ENCODE measurements at regions not wholly inside any gene's neighbourhood (a gene's known extent, or its start where the extent isn't known, plus 50 kb on each side); places are given as distances from the start of the nearest gene placed in this dataset.
"Not testable (repeated sequence)": the region's sequence is repeated elsewhere in the genome, so short reads cannot be mapped to it uniquely, and the experiment has no call there.

DNA sequence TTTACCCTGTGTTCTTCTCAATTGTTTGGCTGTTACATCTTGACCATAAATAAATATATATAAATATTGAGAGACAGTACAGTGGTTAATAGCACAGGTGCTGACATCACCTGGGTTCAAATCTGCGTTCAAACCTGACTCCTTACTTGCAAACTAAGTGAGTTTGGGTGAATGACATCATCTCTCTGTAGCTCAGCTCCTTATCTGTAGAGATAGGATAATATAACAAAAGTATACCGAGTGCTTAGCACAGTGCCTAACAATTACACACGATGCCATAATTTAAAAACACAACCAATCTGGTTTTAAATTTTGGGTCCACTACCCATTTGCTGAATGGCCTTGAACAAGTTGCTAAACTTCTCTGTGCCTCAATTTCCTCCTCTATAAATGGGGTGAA lies 86.6 kb downstream of the RRAGC start:
- Histone ChIP-seq H3K27me3 (no peaks in the 10 kb centered on the region), H3K27ac (no peak overlapping the region), H3K4me1 (no peaks in the 10 kb centered on the region), H3K4me3 (no peak overlapping the region), H3K9me3 (no peaks in the 10 kb centered on the region), H3K36me3 (no peaks in the 10 kb centered on the region)
- no peak for TF ChIP-seq POLR2AphosphoS5 (IDR thresholded peaks at IDR 0.05; ENCODE audit: insufficient read depth in 1 of 2, low read depth in 1 of 2)
- TF ChIP-seq POLR2A (IDR thresholded peaks at IDR 0.05), result no peak
- TF ChIP-seq, protein P1, sequence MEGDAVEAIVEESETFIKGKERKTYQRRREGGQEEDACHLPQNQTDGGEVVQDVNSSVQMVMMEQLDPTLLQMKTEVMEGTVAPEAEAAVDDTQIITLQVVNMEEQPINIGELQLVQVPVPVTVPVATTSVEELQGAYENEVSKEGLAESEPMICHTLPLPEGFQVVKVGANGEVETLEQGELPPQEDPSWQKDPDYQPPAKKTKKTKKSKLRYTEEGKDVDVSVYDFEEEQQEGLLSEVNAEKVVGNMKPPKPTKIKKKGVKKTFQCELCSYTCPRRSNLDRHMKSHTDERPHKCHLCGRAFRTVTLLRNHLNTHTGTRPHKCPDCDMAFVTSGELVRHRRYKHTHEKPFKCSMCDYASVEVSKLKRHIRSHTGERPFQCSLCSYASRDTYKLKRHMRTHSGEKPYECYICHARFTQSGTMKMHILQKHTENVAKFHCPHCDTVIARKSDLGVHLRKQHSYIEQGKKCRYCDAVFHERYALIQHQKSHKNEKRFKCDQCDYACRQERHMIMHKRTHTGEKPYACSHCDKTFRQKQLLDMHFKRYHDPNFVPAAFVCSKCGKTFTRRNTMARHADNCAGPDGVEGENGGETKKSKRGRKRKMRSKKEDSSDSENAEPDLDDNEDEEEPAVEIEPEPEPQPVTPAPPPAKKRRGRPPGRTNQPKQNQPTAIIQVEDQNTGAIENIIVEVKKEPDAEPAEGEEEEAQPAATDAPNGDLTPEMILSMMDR (IDR thresholded peaks at IDR 0.05), result no peak
- intact Hi-C loops (cut with DNase I), result no loop called here
- no peak for DNase-seq (ENCODE audit: extremely low spot score in 2 of 2)

DNA sequence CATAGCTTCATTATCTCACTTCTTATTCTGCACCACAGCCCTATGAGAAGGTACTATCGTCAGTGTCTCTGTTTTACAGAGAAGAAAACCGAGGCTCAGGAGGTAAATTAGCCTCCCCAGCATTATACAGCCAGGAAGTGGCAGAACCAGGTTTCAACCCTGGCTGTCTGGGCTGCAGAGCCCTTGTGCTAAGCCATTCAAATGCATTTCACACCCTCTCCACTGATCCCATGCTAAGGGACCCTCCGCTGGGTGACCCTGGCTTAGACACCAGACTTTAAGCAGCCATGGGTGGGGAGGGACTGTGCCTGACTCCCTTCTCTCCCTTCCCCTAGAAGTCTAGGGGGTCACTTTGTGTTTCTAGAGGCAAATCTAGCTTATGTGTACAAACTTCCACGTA lies 87.5 kb downstream of the RRAGC start:
- no peak for DNase-seq (ENCODE audit: extremely low spot score in 2 of 2)
- no peaks in the 10 kb centered on the region for H3K9me3 ChIP-seq
- intact Hi-C loops (cut with DNase I), result no loop called here
- H3K4me1 ChIP-seq, result no peaks in the 10 kb centered on the region
- no peaks in the 10 kb centered on the region for H3K27me3 ChIP-seq
- H3K27ac ChIP-seq, result no peak overlapping the region
- no peak overlapping the region for H3K4me3 ChIP-seq
- TF ChIP-seq POLR2A (IDR thresholded peaks at IDR 0.05) (no peak), POLR2AphosphoS5 (IDR thresholded peaks at IDR 0.05; ENCODE audit: insufficient read depth in 1 of 2, low read depth in 1 of 2) (no peak)
- TF ChIP-seq, protein P1 (IDR thresholded peaks at IDR 0.05), result no peak
- no peaks in the 10 kb centered on the region for H3K36me3 ChIP-seq

DNA sequence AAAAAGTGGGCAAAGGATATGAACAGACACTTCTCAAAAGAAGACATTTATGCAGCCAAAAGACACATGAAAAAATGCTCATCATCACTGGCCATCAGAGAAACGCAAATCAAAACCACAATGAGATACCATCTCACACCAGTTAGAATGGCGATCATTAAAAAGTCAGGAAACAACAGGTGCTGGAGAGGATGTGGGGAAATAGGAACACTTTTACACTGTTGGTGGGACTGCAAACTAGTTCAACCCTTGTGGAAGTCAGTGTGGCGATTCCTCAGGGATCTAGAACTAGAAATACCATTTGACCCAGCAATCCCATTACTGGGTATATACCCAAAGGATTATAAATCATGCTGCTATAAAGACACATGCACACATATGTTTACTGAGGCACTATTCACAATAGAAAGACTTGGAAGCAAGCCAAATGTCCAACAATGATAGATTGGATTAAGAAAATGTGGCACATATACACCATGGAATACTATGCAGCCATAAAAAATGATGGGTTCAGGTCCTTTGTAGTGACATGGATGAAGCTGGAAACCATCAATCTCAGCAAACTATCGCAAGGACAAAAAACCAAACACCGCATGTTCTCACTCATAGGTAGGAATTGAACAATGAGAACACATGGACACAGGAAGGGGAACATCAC lies 88.9 kb downstream of the RRAGC start:
- H3K9me3 ChIP-seq; H3K27ac ChIP-seq; DNase-seq (ENCODE audit: extremely low spot score in 2 of 2); H3K36me3 ChIP-seq; H3K4me3 ChIP-seq; H3K27me3 ChIP-seq; intact Hi-C loops (cut with DNase I); H3K4me1 ChIP-seq: not testable (repeated sequence)

DNA sequence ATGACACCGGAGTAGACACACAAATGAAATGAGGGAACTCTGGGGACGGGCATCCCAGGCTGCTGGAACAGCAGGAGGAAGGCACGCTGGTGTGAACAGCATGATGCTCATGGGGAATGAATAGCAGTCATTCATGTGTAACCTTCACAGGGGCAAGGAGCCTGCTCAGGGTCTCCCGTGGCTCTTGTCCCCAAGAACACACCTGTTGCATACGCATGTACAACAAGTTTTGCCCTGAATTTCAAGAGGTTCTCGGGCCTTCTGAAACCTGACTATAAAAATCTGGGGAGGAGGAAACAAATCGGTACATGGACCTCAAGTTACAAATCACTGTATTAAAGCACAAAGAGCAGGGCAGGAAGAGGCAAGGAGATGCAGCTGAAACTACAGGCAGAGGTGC lies 93.4 kb downstream of the RRAGC start:
- no peak for TF ChIP-seq POLR2AphosphoS5 (IDR thresholded peaks at IDR 0.05; ENCODE audit: insufficient read depth in 1 of 2, low read depth in 1 of 2)
- TF ChIP-seq, protein P1 (IDR thresholded peaks at IDR 0.05), result no peak
- no peak for TF ChIP-seq POLR2A (IDR thresholded peaks at IDR 0.05)
- intact Hi-C loops (cut with DNase I), result no loop called here
- no peaks in the 10 kb centered on the region for H3K27me3 ChIP-seq

DNA sequence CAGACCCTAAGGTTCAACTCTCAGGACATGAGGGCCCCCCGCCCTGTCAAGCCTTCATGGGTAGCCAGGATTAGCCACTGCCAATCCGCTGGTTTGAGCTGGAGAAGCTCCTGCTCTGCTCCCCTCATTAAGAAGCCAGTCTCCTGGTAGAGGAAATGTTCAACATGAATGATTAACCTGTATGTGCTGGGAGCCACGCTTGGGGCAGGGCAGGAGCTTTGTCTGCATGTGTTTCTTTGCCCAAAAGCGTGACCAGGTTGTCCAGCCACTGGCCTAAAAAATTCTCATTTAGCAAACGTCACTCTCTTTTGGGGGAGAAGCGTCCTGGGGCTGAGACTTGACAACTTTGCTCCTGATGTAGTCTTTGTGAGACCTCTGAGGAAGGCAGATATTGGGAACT lies 96.5 kb downstream of the RRAGC start:
- intact Hi-C loops (cut with DNase I), result no loop called here
- no peaks in the 10 kb centered on the region for H3K27me3 ChIP-seq
- H3K4me3 ChIP-seq, result no peak overlapping the region
- no peak for DNase-seq (ENCODE audit: extremely low spot score in 2 of 2)
- H3K9me3 ChIP-seq, result no peaks in the 10 kb centered on the region
- no peaks in the 10 kb centered on the region for H3K4me1 ChIP-seq
- no peaks in the 10 kb centered on the region for H3K36me3 ChIP-seq
- H3K27ac ChIP-seq, result no peak overlapping the region
- no peak for TF ChIP-seq POLR2A (IDR thresholded peaks at IDR 0.05)
- TF ChIP-seq, protein P1 (IDR thresholded peaks at IDR 0.05), result no peak
- no peak for TF ChIP-seq POLR2AphosphoS5 (IDR thresholded peaks at IDR 0.05; ENCODE audit: insufficient read depth in 1 of 2, low read depth in 1 of 2)

More for the DNA sequence above, 93.4 kb downstream of the RRAGC start:
- Histone ChIP-seq H3K9me3 (no peaks in the 10 kb centered on the region), H3K36me3 (no peaks in the 10 kb centered on the region), H3K4me3 (no peak overlapping the region), H3K27ac (no peak overlapping the region), H3K4me1 (no peaks in the 10 kb centered on the region)
- DNase-seq (ENCODE audit: extremely low spot score in 2 of 2), result no peak

Data from vagina (tissue), 2 donors.